NCI-H2029 (cell line): ENCODE measurements at regions not wholly inside any gene's neighbourhood (a gene's known extent, or its start where the extent isn't known, plus 50 kb on each side); places are given as distances from the start of the nearest gene placed in this dataset.

ENCODE experiments used
- DNase-seq: peaks from one replicate; lab custom pipeline; 2025; lab: John Stamatoyannopoulos, UW

DNA sequence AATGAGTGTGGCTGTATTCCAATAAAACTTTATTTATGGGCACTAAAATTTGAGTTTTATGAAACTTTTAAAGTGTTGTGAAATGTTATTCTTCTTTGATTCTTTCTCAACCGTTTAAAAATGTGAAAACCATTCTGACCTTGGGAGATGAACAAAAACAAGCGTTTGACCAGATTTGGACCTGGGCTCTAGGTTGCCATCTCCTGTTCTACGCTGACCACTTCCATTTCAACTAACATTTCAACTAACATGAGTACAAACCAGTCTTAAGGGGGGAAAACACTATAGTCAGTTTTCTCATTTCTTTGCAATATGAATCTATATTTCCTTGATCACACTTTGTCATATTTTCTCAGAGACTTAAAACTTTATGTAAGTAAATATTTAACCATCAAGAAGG lies 118.4 kb upstream of the IRX5 start:
- no peak for DNase-seq

DNA sequence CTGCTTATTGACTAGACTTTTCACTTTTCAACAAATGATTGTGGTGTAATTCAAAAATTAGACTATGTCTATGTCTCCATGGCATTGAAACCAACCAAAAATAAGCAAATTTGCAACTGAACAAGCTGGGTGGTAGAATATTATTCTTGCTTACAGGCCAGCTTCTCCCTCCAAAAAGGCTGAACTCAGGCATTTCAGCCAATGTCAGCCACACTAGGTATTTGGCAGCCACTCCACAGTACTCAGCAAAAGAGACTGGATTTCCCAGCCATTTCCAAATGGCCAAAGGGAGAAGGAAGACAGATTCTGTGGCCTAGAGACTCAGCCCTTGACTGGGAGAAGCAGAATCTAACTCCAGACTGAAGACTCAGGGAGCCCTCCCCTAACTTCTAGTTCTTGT lies 121.8 kb upstream of the IRX5 start:
- no peak for DNase-seq

DNA sequence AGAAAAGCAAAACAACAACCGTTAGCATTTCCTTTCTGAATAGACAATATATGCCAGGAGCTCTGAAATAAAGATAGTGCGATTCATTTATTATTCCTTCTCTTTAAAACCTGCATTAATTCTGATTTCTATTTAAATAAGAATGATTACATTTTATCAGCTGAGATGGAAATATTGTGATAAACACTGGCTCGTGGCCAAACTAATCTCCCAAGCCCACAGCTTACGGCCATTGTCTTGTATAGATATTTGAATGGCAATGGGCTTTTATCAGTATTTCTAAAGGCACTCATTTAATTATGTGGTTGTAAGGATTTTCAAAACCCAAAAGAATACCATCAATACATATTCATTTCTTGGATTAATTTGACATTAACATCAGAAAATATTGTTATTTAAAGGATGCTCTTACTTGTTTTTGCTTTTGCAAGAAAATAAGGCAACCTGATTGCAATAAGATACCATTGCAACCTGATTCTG lies 123.7 kb upstream of the IRX5 start:
- no peak for DNase-seq

DNA sequence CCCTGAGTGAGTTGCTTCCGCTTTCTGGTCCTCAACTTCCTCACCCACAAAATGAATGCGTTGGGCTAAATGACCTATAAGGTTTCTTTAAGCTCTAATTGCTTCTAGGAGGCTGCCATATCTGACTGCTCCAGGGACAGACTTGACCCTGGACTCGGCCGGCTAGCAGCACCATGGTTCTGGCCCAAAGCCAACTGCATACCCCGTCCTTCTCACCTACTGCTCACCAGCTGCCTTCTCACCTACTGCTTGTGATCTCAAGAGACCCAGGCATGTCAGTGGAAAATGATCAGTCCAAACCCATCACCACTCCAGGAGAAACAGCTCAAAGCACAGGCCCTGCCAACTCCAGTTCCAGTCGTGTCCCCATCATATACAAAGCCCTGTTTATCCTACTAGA lies 124.3 kb upstream of the IRX5 start:
- DNase-seq, result no peak

DNA sequence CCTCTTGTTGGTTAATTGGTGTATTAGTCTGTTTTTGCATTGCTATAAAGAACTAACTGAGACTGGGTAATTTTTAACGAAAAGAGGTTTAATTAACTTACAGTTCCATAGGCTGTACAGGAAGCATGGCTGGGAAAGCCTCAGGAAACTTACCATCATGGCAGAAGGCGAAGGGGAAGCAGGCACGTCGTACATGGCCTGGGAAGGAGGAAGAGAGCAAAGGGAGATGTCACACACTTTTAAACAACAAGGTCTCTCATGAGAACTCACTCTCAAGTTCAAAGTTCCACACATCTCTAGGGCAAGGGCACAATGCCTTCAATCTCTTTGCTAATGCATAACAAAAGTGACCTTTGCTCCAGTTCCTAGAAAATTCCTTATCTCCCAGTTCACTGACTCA lies 125.0 kb upstream of the IRX5 start:
- DNase-seq, result no peak

DNA sequence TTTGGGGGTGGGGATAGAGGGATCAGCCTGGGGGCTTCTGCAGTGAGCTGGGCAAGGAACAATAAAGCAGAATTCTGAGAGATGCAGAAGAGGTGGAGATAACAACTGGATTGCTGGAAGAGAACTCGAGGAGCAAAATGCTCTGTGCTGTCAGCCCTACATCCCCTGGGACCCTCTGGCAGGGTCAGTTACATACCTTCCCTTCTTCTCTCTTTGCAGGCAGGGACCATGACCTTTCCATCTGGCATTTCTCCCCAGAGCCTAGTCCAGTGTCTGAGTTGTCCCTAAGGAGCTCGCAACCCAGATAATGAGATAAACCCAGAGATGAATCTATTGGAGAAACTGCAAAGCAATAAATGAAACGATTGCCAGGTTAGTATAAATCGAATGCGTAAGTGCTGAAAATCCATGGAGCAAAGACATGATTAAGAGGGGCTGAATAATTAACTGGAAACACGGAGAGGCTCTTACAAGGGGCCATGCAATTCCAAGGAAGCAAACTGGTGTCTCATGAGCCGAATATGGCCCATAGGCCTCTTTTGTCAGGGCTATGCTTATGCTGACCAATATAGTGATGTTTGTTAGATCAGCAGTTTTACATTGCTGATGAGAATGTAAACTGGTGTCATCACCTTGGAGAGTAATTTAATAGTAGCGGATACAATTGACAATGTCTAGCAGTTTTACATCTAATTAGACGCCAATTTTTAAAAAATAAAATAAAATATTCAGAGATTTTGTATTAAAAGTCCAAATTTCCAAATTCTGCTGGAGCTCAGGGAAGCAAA lies 129.4 kb upstream of the IRX5 start:
- DNase-seq, result no peak

DNA sequence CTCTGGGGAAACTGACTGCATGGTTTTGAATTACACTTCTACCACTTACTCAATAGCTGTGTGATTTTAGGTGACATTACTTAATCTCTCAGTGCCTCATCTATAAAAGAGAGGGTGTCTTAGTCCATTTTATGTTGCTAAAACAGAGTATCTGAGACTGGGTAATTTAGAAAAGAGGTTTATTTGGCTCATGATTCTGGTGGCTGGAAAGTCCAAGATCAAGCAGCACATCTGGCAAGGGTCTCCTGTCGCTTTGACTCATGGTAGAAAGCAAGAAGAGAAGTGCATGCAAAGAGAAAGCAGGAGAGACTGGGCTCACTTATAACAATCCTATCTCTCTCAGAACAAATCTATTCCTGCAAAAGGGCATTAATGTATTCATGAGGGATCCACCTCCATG lies 132.4 kb upstream of the IRX5 start:
- no peak for DNase-seq

DNA sequence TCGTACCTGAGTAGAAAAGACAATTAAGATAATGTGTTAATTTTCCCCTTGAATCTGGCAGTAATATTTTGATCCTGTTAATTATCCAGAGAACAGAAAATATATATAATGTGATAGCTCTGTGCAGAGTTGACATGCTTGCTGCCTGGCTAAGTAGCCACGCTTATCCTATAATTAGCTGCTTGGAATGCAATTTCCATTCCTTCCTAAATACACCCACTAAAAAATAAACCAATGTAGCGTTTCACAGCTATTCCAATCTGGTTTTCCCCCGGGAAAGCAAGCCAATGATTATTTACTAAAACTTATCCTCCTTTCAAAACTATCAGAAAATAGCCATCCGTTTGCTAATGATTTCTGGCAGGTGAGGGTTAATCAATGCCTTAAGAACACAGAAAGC lies 134.5 kb upstream of the IRX5 start:
- DNase-seq, result no peak

DNA sequence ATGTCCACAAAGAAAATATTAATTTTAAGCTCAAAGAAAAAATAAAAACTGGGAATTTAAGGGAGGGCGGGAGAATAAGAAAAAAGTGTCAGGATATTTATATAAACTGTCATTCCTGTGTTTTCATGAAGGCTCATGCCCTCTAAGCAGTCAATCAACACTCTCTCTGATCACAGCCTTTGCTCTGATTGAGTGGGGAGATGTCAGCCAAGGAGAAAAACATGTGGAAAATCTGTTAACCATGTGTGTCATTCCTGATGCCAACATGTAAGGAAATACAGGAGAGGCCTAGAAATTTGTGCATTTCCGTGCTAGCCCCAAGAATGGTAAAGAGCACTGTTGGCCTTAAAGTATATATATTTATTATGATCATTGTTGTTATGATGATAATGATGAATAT lies 137.9 kb upstream of the IRX5 start:
- DNase-seq, result no peak

DNA sequence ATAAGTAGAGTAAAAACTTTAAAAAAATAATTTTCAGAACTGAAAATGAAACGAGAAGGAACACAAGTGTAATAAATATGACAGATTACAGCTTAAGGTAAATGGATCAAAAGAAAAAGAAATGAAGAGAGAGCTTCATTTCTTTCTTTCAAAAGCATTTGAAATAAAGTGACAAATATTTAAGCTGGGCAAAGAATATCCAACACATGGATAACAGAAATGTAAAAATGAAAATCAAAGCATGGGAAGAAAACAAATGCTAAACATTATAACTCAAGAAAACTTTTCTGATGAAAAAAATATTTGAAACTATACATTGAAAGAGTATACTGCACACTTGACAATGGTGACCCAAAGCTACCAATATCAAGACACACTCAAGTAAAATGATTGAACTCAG lies 143.6 kb upstream of the IRX5 start:
- no peak for DNase-seq

DNA sequence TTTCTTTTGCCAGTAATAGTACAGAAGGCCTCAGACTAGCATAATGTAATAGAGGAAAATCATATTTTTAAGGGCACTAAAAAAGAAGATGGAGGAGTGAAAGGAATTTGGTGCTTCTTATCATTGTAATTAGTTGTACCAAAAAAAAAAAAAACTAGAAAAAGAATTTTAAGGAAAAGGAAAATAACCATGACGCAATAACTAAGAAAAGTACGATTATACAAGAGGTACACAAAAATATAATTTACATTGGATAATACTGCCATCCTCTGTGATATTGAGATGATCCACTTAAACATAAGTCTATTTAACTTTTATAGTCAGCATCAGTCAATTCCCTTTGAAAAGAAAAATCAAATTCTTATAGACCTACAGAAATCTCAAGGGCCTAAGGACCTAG lies 146.7 kb upstream of the IRX5 start:
- DNase-seq, result no peak

DNA sequence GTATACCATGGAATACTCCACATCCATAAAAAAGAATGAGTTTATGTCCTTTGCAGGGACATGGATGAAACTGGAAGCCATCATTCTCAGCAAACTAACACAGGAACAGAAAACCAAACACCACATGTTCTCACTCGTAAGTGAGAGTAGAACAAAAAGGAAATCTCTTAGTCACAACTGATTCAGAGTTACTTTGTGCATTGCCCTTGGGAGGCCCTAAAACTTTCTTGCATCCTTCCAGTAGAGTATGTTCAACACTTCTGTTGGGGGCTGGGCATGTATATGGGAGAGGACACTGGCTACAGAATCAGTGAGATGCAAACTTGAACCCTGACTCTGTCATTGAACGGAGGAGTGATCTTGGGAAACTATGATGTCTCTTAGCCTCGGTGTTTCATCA lies 147.4 kb upstream of the IRX5 start:
- DNase-seq, result no peak

DNA sequence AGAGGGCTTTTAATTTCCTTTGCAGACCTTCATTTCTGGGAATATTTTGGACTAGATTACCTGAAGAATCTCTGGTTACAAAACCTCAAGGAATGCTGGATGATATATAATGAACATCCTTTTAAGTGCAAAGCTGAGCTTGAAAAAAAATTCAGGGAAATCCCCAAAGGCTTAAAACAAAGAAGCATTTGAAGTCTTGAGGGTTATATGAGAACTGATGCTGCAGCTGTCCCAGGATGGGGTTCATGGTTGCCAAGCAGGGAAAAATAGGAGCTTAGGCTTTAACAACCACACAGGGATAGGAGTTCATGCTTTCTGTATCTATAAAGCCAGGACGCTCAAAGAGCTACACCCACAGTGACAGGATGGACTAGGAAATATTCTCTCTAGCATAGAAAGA lies 150.4 kb upstream of the IRX5 start:
- no peak for DNase-seq

DNA sequence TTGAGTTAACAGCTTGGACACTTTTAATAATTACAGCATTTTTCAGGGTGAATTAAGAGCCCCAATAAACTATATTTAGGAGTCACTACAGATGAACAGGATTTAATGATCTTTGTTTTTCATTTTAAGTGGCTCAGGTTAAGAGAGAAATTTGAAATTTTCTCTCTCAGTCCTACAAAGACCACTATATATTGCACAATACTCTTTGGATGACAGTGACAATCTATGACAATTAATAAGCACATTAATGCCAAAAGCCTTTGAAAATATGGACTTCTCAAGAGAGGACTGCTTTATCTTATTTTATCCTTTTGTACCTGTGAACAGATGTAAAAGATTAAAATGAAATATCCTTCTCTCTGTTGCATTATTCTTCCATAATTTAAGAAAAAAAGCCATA lies 151.1 kb upstream of the IRX5 start:
- DNase-seq, result no peak

DNA sequence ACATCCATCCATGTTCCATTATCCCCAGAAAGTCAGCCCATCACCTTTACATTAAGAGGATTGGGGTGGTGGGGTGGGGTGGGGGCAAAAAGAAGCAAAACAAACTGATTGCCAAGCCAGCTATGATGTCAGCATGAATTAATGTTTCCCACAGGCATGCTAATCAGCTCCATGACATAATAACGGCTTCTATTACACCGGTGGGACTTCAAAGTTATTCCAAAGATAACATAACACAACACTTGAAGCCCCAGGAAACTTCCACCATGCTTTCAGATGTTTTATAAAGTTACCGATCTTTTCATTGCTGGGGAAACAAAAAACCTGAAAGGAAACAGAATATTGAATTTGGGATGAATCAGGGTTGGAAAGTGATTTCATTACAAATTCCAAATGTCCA lies 155.9 kb upstream of the IRX5 start:
- no peak for DNase-seq

DNA sequence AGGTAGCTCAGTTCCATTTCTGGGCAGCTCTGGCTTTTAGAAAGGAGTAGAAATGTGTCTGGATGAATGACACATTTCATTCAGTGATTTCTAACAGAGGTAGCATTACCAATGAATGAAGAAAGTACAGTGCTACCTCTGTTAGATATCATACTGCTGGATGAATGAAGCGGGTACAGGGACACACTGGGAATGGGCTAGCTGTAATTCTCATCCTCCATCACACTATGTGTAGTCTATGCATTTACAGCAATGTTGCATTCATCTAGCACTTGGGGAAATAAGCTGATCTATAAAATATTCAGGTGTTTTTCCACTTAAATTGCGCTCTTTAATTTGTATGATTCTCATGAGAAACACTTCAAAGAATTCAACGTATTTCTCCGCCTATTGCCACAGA lies 158.3 kb upstream of the IRX5 start:
- no peak for DNase-seq

DNA sequence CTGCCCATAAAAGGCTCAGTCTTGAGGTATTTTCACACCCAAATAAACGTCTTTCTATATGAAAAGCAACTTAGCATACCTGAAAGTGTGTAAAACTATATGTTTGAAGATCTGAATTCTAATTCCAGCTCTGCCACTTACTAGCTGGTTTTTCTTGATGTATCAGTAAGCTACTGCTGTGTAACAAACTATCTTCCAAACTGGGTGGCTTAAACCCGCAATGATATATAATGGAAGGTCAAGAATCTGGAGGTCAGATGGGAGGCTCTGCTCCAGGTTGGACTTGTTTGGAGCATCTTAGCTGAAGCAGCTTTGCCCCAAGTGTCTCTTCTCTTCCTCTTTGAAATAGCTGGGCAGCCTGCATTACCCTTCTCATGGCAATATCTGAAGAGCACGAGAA lies 164.3 kb upstream of the IRX5 start:
- DNase-seq, result no peak

DNA sequence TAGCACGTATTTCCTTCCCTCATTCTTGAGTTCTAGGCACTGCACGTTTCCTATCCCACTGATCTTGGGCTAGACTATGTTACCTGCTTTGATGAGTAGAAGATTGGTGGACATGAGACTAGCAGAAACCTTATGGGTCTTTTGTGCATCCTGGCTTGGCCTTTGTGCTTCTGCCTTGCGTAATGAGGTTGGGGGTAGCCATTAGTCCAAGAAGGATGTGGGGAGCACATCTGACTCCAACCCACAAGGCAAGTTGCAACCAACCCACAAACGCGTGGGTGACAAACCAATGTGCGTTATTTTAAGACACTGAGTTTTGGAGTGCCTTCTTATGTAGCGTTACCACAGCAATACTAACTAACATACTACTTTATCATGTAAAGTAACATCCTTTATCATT lies 180.4 kb upstream of the IRX5 start:
- no peak for DNase-seq

DNA sequence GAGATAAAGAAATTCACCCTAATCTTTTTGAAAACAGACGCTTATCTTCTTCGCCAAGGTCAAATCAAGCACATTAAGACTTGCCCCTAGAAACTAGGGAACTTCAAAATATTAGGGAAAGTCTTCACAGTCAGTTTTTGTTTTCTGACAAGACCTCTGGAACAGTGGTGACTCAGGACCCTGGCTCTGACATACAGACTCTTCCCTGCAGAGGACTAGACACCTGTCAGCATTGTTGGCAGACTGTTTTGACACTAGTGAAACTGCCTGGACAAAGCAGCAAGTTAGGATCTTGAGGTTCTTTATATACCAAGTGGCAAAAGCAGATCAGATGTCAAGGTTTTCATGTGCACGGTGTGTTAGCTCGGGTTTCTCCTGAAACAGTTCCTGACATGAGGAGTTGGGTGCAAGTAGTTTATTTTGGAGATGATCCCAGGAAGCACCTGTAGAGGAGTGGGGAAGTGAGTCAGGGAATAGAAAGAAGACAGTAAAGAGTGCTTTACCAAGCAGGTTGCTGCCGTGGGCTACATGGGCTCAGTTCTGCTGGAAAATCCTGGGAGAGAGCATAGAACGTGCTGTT lies 182.0 kb upstream of the IRX5 start:
- peak; percentile 23 for DNase-seq

DNA sequence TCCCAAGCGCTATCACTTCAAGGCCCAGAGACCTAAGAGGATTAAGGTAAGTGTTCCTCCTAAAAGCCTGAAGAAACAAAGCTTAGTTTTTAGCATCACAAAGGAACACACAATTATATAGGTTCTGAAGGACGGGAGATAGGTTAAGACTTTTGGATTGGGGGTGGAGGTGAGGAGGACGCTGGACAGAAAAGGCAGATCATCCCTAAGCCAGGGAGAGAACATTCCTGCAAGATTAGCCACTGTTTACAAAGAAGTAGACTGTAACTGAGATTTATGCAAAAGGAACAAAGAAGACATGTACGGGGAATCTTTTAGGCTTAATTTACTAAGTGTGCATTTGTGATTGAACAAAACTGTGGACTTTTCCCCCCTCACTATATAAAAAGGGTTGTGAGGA lies 184.1 kb upstream of the IRX5 start:
- no peak for DNase-seq

DNA sequence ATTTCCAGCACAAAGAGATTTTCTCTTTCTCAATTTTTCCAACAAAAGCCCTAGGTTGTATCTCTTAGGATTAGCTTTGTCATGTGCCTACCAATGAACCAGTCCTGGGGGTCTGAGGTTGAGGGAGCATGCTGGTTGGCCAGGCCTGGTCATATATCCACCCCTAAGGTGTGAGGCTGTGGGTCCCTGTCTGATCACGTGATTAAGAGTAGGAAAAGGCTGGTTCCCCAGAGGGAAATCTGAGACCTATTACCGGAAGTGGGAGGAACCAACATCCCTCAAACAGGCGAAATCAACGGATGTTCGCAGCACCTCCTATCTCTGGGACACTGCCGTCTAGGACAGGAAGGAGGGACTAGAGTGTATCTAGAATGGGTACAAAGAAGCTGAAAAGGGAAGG lies 185.7 kb upstream of the IRX5 start:
- no peak for DNase-seq

DNA sequence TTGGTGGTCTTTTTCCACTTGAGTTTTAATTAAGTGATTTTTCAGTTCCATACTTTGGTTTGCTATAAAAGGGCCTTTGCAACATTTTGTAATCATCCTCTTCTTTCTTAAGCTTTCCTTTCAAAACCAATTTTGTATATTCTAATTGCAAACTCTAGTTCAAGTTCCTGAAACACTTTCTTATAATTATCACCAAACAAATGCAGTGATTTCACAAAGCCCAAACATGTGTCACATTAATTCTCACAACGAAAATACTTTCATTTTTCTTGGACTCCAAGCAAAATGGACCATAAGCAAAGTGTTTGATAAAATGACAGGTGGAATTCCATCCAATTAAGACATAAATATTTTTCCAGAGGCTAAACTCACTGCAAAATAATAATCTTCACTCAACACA lies 188.2 kb upstream of the IRX5 start:
- no peak for DNase-seq

DNA sequence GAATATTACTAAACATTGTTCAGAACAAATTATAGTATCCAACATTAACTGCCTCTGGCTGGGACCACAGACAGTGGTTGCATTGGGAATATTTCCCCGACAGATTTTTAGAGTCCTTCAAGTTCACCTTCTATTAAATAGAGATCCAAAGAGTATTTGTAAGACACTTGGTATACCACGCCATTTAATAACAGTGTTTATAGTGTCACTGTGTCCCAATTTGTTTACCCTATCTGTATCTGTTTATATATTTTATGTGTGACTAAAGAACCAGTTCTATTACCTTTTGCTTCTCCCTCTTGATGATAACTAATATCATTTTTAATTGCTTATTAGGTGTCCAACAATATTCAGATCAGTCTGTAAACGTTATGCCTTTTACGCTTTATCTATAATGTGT lies 191.3 kb upstream of the IRX5 start:
- no peak for DNase-seq

DNA sequence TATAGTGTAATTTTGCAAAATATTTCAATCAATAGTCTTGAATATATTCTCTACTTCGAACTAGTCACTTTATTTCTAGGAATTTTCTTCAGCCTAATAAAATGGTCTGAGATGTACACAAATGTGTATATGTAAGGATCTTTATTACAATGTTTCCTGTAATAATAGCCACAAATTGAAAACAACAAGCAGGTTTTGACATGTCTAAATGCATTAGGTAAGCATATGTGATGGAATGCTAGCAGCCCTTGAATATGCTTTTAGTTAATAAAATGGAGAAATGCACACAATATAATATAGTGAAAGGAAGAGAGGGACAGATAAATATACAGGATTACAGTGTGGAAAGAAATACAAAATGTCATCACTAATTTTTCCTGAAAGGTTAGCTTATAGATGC lies 196.5 kb upstream of the IRX5 start:
- no peak for DNase-seq
